Osteoblast (primary cell): ENCODE measurements at regions not wholly inside any gene's neighbourhood (a gene's known extent, or its start where the extent isn't known, plus 50 kb on each side); places are given as distances from the start of the nearest gene placed in this dataset.
A peak's percentile ranks its signal among the peaks of the same experiment; 100 is the strongest.

Experiments used
- DNase-seq: peaks from one replicate; pipeline ENCODE4 v3.0.0; 2011; ENCODE audit warnings: low spot score, mixed read lengths; ENCODE audit not compliant: insufficient read length; ENCODE audit errors: missing footprints
- H2AFZ ChIP-seq: 2 replicates; pipeline ENCODE4 v1.6.0; 2011; ENCODE audit warnings: mild to moderate bottlenecking, low read length
- H3K27ac ChIP-seq: 2 replicates; pipeline ENCODE4 v1.5.1; 2011; ENCODE audit warnings: mild to moderate bottlenecking, low read depth, low read length, moderate library complexity
- H3K27me3 ChIP-seq: 2 replicates; pipeline ENCODE4 v1.6.0; 2012; ENCODE audit warnings: mild to moderate bottlenecking, control low read depth, inconsistent platforms, low read length, moderate library complexity; ENCODE audit not compliant: insufficient read depth
- H3K36me3 ChIP-seq: 2 replicates; pipeline ENCODE4 v1.5.1; 2011; ENCODE audit warnings: mild to moderate bottlenecking, low read length, control low read depth, moderate library complexity; ENCODE audit not compliant: insufficient read depth
- H3K4me1 ChIP-seq: 2 replicates; pipeline ENCODE4 v1.5.1; 2011; ENCODE audit warnings: mild to moderate bottlenecking, low read length, control low read depth, moderate library complexity; ENCODE audit not compliant: insufficient read depth
- H3K4me2 ChIP-seq: 2 replicates; pipeline ENCODE4 v1.6.0; 2011; ENCODE audit warnings: mild to moderate bottlenecking, low read length; ENCODE audit not compliant: insufficient read depth
- H3K4me3 ChIP-seq: fragments of 200-600 bp; sonication (generic); 3 replicates; pipeline ENCODE4 v1.5.1; 2012; ENCODE audit warnings: mild to moderate bottlenecking, low read length, inconsistent platforms; ENCODE audit not compliant: insufficient read depth
- H3K79me2 ChIP-seq: 2 replicates; pipeline ENCODE4 v1.6.0; 2012; ENCODE audit warnings: mild to moderate bottlenecking, low read length, control low read depth, inconsistent platforms; ENCODE audit not compliant: insufficient read depth
- H3K9me3 ChIP-seq: 2 replicates; pipeline ENCODE4 v1.5.1; 2011; ENCODE audit warnings: low read depth, low read length, control low read depth
- H4K20me1 ChIP-seq: 2 replicates; pipeline ENCODE4 v1.6.0; 2012; ENCODE audit warnings: mild to moderate bottlenecking, low read length, control low read depth; ENCODE audit not compliant: insufficient read depth
- CTCF ChIP-seq: IDR thresholded peaks from 2 replicates; pipeline ENCODE4 v1.5.1; 2011; ENCODE audit warnings: mild to moderate bottlenecking, low read depth, low read length, moderate library complexity; ENCODE audit errors: extremely low read depth

GRCh38 chr12:90020014-90020413 is 311.4 kb upstream of the ATP2B1 start:
- H3K4me3 ChIP-seq = no peak overlapping the region
- H4K20me1 ChIP-seq = no peaks in the 10 kb centered on the region
- no peaks in the 10 kb centered on the region for H3K9me3 ChIP-seq
- no peaks in the 10 kb centered on the region for H3K27me3 ChIP-seq
- H2AFZ ChIP-seq = no peak overlapping the region
- DNase-seq = peak; percentile 3
- no peak overlapping the region for H3K27ac ChIP-seq
- no peaks in the 10 kb centered on the region for H3K79me2 ChIP-seq
- peaks cover 8% of the 10 kb centered on the region for H3K4me1 ChIP-seq
- no peaks in the 10 kb centered on the region for H3K36me3 ChIP-seq
- H3K4me2 ChIP-seq = no peak overlapping the region
- TF ChIP-seq CTCF = no peak

GRCh38 chr12:90017316-90017715 is 308.7 kb upstream of the ATP2B1 start:
- no peaks in the 10 kb centered on the region for H3K9me3 ChIP-seq
- H3K4me2 ChIP-seq = no peak overlapping the region
- H3K27ac ChIP-seq = no peak overlapping the region
- no peaks in the 10 kb centered on the region for H3K36me3 ChIP-seq
- peaks cover 13% of the 10 kb centered on the region for H3K4me1 ChIP-seq
- no peaks in the 10 kb centered on the region for H4K20me1 ChIP-seq
- no peak for DNase-seq
- no peaks in the 10 kb centered on the region for H3K79me2 ChIP-seq
- TF ChIP-seq CTCF = no peak
- no peak overlapping the region for H2AFZ ChIP-seq
- H3K27me3 ChIP-seq = no peaks in the 10 kb centered on the region
- H3K4me3 ChIP-seq = no peak overlapping the region

- Histone ChIP-seq H3K4me3 (no peak overlapping the region), H3K9me3 (no peaks in the 10 kb centered on the region), H3K36me3 (no peaks in the 10 kb centered on the region), H2AFZ (peak overlapping the region; percentile 39), H3K27ac (peak overlapping the region; percentile 53), H3K79me2 (no peaks in the 10 kb centered on the region), H3K4me2 (peak overlapping the region; percentile 30), H4K20me1 (no peaks in the 10 kb centered on the region), H3K4me1 (peaks cover 13% of the 10 kb centered on the region), H3K27me3 (no peaks in the 10 kb centered on the region)
- peak; percentile 45 for DNase-seq
- no peak for TF ChIP-seq CTCF
Measured at GRCh38 chr12:90015228-90015627, 306.6 kb upstream of the ATP2B1 start.

- Histone ChIP-seq H3K4me2 (no peak overlapping the region), H3K9me3 (no peaks in the 10 kb centered on the region), H3K4me3 (no peak overlapping the region), H3K79me2 (no peaks in the 10 kb centered on the region), H4K20me1 (no peaks in the 10 kb centered on the region), H3K27me3 (no peaks in the 10 kb centered on the region), H3K36me3 (no peaks in the 10 kb centered on the region), H3K4me1 (peaks cover 13% of the 10 kb centered on the region), H2AFZ (no peak overlapping the region), H3K27ac (no peak overlapping the region)
- peak; percentile 21 for TF ChIP-seq CTCF
- DNase-seq = no peak
Measured at GRCh38 chr12:90013409-90013808, 304.8 kb upstream of the ATP2B1 start.
